ENCODE measurements at regions not wholly inside any gene's neighbourhood (a gene's known extent, or its start where the extent isn't known, plus 50 kb on each side); places are given as distances from the start of the nearest gene placed in this dataset.

DNA sequence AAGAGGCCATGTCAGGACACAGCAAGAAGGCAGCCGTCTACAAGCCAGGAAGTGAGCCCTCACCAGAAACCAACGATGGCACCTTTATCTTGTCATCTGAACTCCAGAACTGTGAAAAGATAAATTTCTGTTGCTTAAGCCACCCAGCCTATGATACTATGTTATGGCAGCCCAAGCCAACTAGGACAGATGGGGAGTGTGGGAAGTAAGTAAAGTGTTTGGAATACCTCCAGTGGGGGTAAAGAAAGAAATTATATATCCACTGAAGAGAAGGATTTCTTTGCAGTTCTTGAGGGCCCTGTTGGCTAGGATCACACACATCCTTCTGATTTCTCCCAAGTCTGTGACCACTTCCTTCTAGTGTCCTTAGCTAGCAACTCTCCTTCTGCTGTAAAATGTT lies 384.4 kb downstream of the TNS3 start:
- TF ChIP-seq GATA2 (IDR thresholded peaks at IDR 0.05; ENCODE audit: low read depth, low read length) (no peak), GATA3 (IDR thresholded peaks at IDR 0.05; ENCODE audit: low read depth, low read length) (no peak)

DNA sequence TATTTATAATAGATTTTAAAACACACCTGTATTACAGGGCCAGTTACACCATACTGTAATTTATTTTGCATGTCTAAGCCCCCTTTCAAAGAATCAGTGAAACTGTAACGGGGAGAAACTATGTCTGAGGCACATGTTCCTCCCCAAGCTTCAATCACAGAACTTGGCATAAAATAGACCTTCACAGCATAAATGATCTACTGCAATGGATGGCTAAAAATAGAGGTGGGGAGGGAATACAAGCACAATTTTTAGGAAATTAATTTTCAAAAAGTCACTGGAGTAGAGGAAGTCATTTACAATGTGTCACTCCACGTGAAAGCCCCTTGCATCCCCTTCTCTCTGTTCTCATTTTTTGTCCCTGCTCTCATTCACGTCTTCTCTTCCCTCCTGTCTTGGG lies 385.2 kb downstream of the TNS3 start:
- TF ChIP-seq GATA3 (IDR thresholded peaks at IDR 0.05; ENCODE audit: low read depth, low read length): no peak
- TF ChIP-seq GATA2 (IDR thresholded peaks at IDR 0.05; ENCODE audit: low read depth, low read length): no peak

DNA sequence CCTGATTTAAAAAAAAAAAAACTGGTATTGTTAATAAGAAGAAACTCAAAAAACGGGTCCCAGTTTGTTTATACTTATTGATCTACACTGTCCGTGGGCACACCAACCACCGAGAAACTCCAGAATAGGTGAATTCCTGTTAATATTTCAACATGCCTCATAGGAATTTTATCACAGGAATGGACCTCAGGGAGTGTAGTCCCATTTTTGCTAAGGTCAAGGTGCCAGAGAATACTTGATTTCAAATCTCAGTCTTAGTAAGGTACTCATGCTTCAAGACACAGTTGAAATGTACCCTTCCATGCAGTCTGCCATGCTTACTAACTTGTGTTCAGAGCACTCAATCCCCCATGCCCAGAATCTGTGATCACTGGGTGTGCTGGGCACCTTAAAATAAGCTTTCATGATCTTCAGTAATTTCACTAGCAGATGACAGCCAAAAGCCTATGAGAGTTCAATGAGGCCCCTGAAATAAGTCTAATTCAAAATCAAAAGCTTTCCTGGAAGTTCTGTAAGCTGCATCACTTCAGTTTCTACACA lies 385.7 kb downstream of the TNS3 start:
- TF ChIP-seq GATA3 (IDR thresholded peaks at IDR 0.05; ENCODE audit: low read depth, low read length) (no peak), GATA2 (IDR thresholded peaks at IDR 0.05; ENCODE audit: low read depth, low read length) (no peak)

DNA sequence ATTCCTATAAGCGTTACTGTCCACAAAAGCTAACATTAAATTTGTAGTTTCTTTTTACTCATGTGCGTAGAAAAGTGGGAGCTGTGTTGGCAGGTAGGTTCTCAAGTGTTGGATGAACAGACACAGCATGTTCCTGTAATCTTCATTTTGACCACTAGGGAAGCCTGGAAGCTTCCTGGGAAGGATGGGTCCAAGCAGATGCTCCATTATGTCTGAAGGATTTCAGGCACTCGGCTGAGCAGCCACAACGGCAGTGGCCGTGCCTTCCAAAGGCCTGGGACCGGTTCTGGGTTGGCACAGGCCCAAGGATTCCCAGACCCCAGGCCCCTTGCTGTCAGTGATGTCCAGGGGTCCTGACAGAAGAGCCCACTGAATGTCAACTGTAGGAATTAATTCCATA lies 386.3 kb downstream of the TNS3 start:
- TF ChIP-seq GATA3 (IDR thresholded peaks at IDR 0.05; ENCODE audit: low read depth, low read length) (no peak), GATA2 (IDR thresholded peaks at IDR 0.05; ENCODE audit: low read depth, low read length) (no peak)

DNA sequence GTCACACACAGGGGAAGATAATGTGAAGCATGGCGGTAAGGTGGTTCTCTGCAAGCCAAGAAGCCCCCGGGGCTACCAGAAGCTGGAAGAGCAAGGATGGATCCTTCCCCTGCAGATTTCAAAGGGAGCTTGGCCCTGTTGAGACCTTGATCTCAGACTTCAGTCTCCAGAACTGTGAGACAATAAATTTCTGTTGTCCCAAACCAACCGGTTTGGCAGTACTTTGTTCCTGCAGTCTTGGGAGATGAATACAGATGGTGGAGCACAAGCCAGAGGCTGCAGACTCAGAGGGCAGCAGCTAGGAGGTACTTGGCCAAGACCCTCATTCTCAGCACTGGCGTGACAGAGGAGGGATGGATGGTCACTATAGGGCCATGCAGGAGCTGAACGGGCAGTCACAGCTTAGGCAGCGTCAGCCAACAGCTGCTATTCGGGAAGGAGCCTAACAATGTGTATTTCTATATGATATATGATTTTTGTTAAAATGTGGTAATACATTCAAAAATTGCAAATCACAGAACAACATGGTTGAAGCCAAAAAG lies 387.3 kb downstream of the TNS3 start:
- TF ChIP-seq GATA2 (IDR thresholded peaks at IDR 0.05; ENCODE audit: low read depth, low read length) (no peak), GATA3 (IDR thresholded peaks at IDR 0.05; ENCODE audit: low read depth, low read length) (no peak)

DNA sequence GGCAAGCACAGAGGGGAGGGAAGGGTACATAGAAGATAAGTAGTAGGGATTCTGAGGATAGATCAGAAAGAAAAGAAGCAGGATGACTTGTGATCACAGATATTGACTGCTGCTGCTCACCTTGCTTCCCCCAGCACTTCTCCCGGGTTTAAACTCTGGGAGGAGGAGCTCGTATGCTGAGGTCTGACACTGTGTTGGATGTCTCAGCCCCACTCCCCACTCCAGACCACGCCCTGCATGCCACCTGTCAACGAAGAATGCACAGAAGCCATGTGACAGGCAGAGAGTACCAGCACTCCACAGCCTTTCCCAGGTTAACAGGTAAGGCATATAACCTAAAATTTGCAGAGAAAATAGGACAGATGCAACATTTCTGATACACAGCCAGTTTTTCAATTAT lies 388.9 kb downstream of the TNS3 start:
- TF ChIP-seq GATA2 (IDR thresholded peaks at IDR 0.05; ENCODE audit: low read depth, low read length) (no peak), GATA3 (IDR thresholded peaks at IDR 0.05; ENCODE audit: low read depth, low read length) (no peak)

DNA sequence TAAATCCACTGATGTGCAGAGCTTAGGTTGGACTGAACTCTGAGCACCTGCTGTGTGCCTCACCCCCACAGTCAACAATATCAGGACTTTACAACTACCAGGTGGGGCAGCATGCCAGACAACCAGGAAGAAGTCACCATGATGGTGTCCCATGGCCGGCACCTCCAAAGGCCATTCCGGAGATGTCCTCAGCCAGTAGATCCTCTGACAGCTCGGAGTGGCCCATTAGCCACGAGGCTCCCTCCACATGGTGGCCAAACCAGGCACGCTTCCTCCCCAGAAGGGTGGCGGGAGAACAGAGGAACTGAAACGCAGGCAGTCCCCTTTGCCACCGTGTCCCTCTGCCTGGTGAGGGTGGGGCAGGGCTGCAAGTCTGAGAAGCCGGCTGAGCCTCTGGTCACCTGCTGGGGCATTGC lies 390.0 kb downstream of the TNS3 start:
- TF ChIP-seq GATA3 (IDR thresholded peaks at IDR 0.05; ENCODE audit: low read depth, low read length) (no peak), GATA2 (IDR thresholded peaks at IDR 0.05; ENCODE audit: low read depth, low read length) (no peak)

DNA sequence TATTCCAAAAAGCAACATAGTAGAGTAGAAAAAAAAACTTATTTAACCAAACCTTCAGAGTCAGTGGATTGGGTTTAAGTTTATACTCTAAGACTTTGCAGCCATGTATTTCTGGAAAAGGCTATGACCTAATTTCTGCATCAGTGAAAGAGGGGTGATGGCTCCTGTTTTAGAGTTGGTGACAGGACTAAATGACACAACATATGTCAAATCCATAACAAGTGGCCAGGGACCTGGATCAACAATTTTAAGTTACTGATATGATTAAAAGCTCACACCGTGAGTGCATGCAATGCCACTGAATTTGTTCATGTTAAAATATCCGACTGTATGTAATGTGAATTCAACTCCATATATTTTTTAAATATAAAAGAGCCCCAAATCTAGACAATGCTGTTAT lies 390.6 kb downstream of the TNS3 start:
- no peak for TF ChIP-seq GATA3 (IDR thresholded peaks at IDR 0.05; ENCODE audit: low read depth, low read length)
- TF ChIP-seq GATA2 (IDR thresholded peaks at IDR 0.05; ENCODE audit: low read depth, low read length): no peak

DNA sequence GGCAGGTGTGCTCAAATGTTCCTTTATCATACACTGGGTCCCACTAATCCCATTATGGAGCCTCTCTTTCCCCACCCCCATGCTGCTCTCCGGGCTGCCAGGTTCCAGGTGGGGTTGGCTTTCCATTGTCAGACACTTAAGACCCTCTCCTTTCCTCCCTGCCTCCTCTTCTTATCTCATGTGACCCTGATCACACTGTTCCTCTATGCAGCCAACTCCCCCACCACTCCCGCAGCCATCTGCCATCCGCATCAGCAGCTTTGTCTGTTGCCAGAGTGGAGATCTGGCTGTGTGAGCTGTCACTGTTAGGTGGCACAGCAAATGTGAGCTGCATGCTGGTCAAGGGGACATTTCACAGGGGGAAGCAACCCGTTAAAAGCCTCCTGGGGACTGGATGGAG lies 391.4 kb downstream of the TNS3 start:
- TF ChIP-seq GATA3 (IDR thresholded peaks at IDR 0.05; ENCODE audit: low read depth, low read length): no peak
- TF ChIP-seq GATA2 (IDR thresholded peaks at IDR 0.05; ENCODE audit: low read depth, low read length): no peak

DNA sequence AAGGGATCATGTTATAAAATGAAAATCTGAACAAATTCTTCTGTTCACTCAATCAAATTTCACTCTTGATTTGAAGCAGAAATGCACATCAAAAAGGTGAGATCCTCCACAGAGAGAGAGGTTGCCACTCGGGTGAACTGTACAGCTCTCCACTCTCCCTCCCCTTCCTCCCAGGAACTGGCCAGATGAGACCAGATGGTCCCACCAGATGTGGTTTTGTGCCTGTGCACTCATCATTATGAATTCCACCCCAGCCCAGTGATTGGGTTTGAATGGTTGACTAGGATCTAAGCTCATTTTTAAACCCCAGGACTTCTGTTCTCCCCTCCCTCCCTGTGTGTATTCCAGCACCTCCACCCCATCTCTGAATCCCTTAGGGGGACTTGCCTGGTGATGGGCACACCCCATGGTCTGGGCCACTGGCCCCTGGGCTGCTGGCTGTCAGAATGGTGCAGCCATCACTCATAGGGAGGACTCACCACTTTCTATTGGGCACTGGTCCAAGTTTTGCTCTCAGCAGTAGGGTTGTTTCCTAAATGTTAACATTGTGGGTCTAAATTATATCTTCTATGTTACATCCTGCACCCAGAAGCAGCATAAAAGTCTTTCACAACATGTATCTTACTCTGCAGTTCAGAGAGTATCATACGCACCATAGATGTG lies 393.1 kb downstream of the TNS3 start:
- TF ChIP-seq GATA3 (IDR thresholded peaks at IDR 0.05; ENCODE audit: low read depth, low read length) (no peak), GATA2 (IDR thresholded peaks at IDR 0.05; ENCODE audit: low read depth, low read length) (no peak)

DNA sequence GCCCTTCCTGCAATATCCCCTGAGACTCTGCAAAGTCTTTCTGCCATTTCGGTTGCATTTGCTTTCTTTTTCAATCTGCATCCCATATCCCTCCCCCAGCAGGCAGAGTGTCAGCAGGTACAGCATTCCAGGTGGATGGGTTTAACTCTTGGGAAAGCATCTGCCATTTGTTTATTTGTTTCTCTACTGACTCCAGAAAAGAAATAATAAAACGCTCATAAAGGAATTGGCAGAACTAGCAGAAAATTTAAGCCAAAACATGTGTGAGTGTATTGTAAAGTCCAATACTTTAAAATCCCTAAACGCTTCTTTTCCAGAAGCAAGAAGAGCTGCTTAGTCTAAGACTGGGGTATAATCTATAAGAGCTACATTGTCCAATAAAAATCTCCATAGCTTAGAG lies 393.8 kb downstream of the TNS3 start:
- TF ChIP-seq GATA2 (IDR thresholded peaks at IDR 0.05; ENCODE audit: low read depth, low read length) (no peak), GATA3 (IDR thresholded peaks at IDR 0.05; ENCODE audit: low read depth, low read length) (no peak)

DNA sequence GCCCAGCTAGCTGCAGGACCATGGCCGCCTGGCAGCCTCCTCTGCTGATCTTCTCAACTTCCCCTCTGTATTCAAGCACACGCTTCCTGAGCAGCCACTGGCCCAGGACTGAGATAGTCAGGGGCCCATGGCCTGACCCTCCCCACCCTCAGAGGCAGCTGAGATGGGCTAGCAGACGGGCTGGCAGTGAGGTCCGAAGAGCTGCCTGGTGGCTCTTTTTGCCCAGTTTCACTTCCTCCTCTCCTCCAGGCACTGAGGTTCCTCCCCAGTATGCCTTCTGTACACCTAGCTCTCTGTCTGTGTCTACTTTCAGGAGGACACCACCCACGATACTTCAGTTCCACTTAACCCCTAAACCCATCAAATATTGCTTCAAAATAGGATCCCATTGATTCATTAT lies 395.6 kb downstream of the TNS3 start:
- no peak for TF ChIP-seq GATA3 (IDR thresholded peaks at IDR 0.05; ENCODE audit: low read depth, low read length)
- TF ChIP-seq GATA2 (IDR thresholded peaks at IDR 0.05; ENCODE audit: low read depth, low read length): no peak

DNA sequence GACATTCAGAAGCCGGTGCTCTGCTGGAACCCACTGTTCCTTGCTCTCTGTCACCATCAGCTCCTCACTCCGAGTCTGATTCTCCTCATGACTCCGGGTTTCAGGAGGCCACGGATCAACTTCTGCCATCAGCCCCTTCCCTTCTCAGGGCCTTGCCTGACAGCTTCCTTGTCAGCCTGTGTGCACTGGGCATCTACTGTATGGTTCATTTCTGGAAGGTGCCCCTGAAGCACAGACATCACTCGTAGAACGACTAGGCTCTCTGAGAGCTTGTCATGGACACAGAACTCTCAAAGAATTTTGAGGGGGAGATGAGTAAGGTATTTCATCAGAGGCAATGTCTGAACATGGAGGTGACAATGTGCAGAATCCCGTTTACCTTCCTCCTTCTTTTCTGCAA lies 396.1 kb downstream of the TNS3 start:
- TF ChIP-seq GATA3 (IDR thresholded peaks at IDR 0.05; ENCODE audit: low read depth, low read length) (no peak), GATA2 (IDR thresholded peaks at IDR 0.05; ENCODE audit: low read depth, low read length) (no peak)

DNA sequence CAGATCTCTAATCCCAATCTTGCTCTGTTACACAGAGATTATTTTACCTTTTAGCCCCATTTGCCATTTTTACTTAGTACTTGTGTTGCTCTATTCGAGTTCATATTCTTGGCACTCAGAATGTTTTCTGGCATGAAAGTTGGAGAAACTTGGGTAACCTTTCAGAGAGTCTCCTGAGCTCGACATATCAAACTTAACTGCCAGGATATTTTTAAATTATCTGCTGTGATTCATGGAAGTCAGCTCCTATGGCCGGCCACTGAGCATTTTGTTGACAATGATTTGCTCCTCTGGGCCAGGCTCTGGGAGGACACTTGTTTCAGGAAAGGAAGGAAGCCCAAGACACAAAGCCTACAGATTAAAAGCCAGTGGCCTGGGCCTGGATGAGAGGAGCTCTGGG lies 396.7 kb downstream of the TNS3 start:
- TF ChIP-seq GATA2 (IDR thresholded peaks at IDR 0.05; ENCODE audit: low read depth, low read length) (no peak), GATA3 (IDR thresholded peaks at IDR 0.05; ENCODE audit: low read depth, low read length) (no peak)

DNA sequence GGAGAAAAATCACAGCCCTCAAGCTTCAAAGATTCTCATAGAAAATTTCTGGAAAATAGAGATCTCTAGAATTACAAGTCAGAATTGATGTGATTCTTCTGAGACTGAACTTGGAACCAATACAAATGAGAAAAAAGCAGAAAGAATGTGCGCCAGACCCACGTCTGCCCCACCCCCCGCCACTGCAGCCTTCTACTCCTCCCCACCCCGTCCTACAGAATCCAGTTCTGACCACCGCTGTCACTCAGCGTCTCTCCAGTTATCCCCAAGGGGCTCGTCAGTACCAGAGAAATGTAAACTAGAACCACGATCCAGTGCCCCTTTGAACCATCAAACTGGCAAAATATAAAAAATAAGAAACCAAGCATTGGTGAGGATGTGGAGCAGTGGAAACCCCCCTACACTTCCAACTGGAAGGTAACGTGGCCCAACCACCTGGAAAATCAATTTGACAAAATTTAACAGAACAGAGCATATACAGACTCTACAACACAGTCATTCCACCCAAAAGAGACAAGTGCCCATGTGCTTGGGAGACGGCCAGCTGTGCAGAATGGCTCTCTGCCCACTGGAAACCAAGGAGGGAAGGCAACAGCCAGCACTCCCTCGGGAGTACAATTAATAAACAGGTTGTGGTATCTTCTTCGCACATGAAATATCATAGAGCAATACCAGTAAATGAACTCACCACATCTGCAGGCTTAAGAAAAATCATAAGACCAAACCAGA lies 397.9 kb downstream of the TNS3 start:
- TF ChIP-seq GATA2 (IDR thresholded peaks at IDR 0.05; ENCODE audit: low read depth, low read length) (no peak), GATA3 (IDR thresholded peaks at IDR 0.05; ENCODE audit: low read depth, low read length) (no peak)

Data from SH-SY5Y (cell line).